MCF 10A (cell line): ENCODE measurements at regions not wholly inside any gene's neighbourhood (a gene's known extent, or its start where the extent isn't known, plus 50 kb on each side); places are given as distances from the start of the nearest gene placed in this dataset.

Experiments used
- BruUV-seq: library from RNA; stranded (reverse); fragments of 400-500 nt; replicated peaks from 2 replicates; lab custom pipeline; 2021; lab: Mats Ljungman, UMichigan
- CTCF ChIA-PET: fragments of 300-600 bp; sonication (Branson Sonifier 250); formaldehyde crosslinking; extraction: SDS; loops from one replicate; lab custom pipeline; 2021; ENCODE audit warnings: antibody characterized with exemption, inconsistent platforms; lab: Yijun Ruan, JAX
- POLR2A ChIA-PET: fragments of 300-600, 350-650 bp; sonication (Branson Sonifier 250); formaldehyde crosslinking; extraction: SDS; loops from one replicate; lab custom pipeline; 2020; ENCODE audit warnings: antibody characterized with exemption, inconsistent platforms; lab: Yijun Ruan, JAX
- DNase-seq: peaks from one replicate; pipeline ENCODE4 v3.0.0-alpha.2; 2018; ENCODE audit not compliant: unreplicated experiment
- H3K27ac Mint-ChIP-seq: one replicate; pipeline ENCODE4 v1.8.0; 2022; ENCODE audit warnings: mild to moderate bottlenecking, low read depth, mixed read lengths; ENCODE audit not compliant: unreplicated experiment
- H3K27me3 Mint-ChIP-seq: one replicate; pipeline ENCODE4 v1.8.0; 2022; ENCODE audit warnings: mixed read lengths; ENCODE audit not compliant: insufficient read depth, unreplicated experiment
- H3K36me3 Mint-ChIP-seq: one replicate; pipeline ENCODE4 v1.8.0; 2022; ENCODE audit warnings: mild to moderate bottlenecking, moderate library complexity, mixed read lengths; ENCODE audit not compliant: insufficient read depth, unreplicated experiment
- H3K4me1 Mint-ChIP-seq: one replicate; pipeline ENCODE4 v1.8.0; 2022; ENCODE audit warnings: mixed read lengths; ENCODE audit not compliant: insufficient read depth, unreplicated experiment
- H3K4me3 Mint-ChIP-seq: one replicate; pipeline ENCODE4 v1.8.0; 2022; ENCODE audit warnings: mild to moderate bottlenecking, moderate library complexity, mixed read lengths; ENCODE audit not compliant: unreplicated experiment
- H3K9me3 Mint-ChIP-seq: one replicate; pipeline ENCODE4 v1.8.0; 2022; ENCODE audit warnings: mixed read lengths; ENCODE audit not compliant: unreplicated experiment
- intact Hi-C: fragments of 100-400 bp; cut with micrococcal nuclease; formaldehyde crosslinking; loops from 2 replicates; pipeline ENCODE4 v1.14.1; 2022
- TF ChIP-seq, protein P1 (sequence below): fragments of 200-600 bp; IDR thresholded peaks from one replicate; pipeline ENCODE4 v1.8.0; 2022; ENCODE audit warnings: antibody characterized with exemption, mild to moderate bottlenecking; ENCODE audit not compliant: unreplicated experiment

DNA sequence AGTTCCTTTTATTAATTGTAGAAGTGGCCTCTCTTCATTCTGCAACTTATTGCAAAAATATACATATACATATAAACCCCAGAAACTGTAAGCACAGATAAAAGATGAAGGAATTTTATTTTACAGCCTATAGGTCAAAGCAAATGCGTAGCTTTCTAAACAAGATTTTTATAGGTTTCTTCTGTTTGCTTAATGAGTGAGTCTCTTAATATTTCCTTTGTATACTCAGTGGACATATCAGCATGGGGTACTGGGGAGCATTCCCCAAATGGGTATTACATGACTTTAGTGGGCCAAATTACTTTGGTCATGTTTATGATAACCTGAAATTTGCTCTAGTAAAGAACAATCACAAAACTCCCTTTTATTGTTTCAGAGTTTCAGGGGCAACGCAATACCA is 1698.6 kb upstream of the IGFBP7 start:
- no peak overlapping the region for H3K27ac Mint-ChIP-seq
- H3K4me1 Mint-ChIP-seq: no peaks in the 10 kb centered on the region
- TF ChIP-seq, protein P1, sequence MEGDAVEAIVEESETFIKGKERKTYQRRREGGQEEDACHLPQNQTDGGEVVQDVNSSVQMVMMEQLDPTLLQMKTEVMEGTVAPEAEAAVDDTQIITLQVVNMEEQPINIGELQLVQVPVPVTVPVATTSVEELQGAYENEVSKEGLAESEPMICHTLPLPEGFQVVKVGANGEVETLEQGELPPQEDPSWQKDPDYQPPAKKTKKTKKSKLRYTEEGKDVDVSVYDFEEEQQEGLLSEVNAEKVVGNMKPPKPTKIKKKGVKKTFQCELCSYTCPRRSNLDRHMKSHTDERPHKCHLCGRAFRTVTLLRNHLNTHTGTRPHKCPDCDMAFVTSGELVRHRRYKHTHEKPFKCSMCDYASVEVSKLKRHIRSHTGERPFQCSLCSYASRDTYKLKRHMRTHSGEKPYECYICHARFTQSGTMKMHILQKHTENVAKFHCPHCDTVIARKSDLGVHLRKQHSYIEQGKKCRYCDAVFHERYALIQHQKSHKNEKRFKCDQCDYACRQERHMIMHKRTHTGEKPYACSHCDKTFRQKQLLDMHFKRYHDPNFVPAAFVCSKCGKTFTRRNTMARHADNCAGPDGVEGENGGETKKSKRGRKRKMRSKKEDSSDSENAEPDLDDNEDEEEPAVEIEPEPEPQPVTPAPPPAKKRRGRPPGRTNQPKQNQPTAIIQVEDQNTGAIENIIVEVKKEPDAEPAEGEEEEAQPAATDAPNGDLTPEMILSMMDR: no peak
- no peaks in the 10 kb centered on the region for H3K36me3 Mint-ChIP-seq
- ChIA-PET CTCF (interaction anchor here (0.5 to 0.6 kb wide), 2 partner anchors 1318 to 1391 kb away, joined by 4 to 5 read pairs; no protein-coding TSS in a partner anchor), POLR2A (no interaction called here)
- intact Hi-C loops: no loop called here
- no peak overlapping the region for H3K4me3 Mint-ChIP-seq
- peaks cover 6% of the 10 kb centered on the region for H3K9me3 Mint-ChIP-seq
- DNase-seq: no peak
- no TSS peak for BruUV-seq
- no peaks in the 10 kb centered on the region for H3K27me3 Mint-ChIP-seq

DNA sequence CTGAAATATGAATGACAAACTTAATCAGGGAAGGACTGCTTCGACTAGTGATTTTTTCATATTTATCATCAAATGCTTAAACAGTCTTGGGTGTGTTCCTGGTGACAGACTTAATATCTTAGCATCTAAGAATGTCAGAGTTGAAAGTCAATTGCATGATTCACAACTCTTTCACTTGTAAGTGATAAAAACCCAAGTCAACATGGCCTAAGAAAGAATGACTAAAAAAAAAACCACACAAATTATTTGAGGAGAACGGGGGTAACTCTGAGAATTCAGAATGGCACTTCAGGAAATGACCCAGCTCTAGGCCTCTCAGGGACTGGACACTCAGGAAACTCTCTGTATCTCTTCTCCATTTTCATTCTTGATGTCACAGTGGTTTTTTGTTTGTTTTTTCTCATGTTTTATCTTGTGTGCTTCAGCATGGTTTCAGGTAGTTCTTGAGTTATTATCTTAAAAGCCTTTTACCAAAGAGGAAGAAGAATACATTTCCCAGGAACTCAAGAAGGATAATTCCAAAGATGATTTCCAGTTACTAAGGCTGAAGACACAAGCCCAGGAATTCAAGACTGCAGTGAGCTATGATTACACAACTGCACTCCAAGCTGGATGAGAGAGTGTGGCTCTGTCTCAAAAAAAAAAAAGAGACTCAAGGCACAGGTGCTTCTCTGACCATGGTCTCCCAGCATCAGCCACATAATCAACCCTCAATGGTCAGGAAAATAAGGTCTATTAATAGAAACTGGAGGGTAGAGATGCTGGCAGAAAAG is 1697.8 kb upstream of the IGFBP7 start:
- Mint-ChIP-seq H3K9me3 (peaks cover 6% of the 10 kb centered on the region), H3K27me3 (no peaks in the 10 kb centered on the region), H3K4me3 (no peak overlapping the region), H3K27ac (no peak overlapping the region), H3K36me3 (no peaks in the 10 kb centered on the region), H3K4me1 (no peaks in the 10 kb centered on the region)
- DNase-seq: no peak
- TF ChIP-seq, protein P1: no peak
- no TSS peak for BruUV-seq
- ChIA-PET POLR2A (no interaction called here), CTCF (no interaction called here)
- intact Hi-C loops: no loop called here

DNA sequence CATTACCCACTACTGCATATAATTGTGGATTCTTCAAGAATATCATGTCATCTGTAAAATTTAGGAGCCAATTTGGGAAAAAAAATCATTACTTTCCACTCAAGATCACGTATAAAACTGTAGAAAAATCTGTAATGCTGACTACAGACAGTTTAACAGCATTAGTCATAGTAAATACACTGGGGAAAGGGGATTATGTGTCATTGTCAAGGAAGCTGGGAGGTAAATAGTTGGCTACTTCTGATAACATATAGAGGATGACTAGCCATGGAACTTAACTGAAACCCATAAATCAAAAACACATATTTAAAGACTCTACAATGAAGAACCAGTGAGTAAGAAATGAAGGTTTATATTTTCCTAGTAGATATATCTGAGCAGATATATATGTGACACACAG is 1666.4 kb upstream of the IGFBP7 start:
- no peaks in the 10 kb centered on the region for H3K36me3 Mint-ChIP-seq
- peak; percentile 21 for DNase-seq
- H3K27ac Mint-ChIP-seq: no peak overlapping the region
- peaks cover 7% of the 10 kb centered on the region for H3K4me1 Mint-ChIP-seq
- BruUV-seq: no TSS peak
- no peaks in the 10 kb centered on the region for H3K27me3 Mint-ChIP-seq
- ChIA-PET CTCF (interaction anchor here (0.7 kb wide), 1 partner anchor 1224 kb away, joined by 3 read pairs; no protein-coding TSS in a partner anchor), POLR2A (no interaction called here)
- no peaks in the 10 kb centered on the region for H3K9me3 Mint-ChIP-seq
- no peak overlapping the region for H3K4me3 Mint-ChIP-seq
- intact Hi-C loops: no loop called here
- TF ChIP-seq, protein P1: no peak

DNA sequence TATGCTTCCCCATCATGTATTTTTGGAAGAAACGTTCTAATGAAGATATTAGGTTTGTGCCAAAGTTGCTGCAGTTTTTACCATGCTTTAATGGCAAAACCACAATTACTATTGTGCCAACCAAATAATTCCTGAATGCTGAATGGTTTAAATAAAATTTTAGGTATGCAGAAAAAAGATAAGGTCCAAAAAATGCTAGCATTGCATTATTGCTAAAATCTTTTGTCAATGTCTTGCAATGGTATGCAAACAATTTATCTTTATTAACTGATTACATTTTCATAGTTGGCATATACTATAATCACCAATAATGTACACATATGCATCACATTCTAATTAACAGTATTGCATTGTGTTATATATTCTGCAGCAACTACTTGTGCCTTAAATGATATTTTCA is 1657.4 kb upstream of the IGFBP7 start:
- Mint-ChIP-seq H3K9me3 (peaks cover 8% of the 10 kb centered on the region), H3K36me3 (no peaks in the 10 kb centered on the region), H3K27ac (no peak overlapping the region), H3K4me3 (no peak overlapping the region), H3K27me3 (no peaks in the 10 kb centered on the region), H3K4me1 (no peaks in the 10 kb centered on the region)
- intact Hi-C loops: no loop called here
- DNase-seq: no peak
- no TSS peak for BruUV-seq
- TF ChIP-seq, protein P1: no peak
- CTCF ChIA-PET: no interaction called here
- POLR2A ChIA-PET: interaction anchor here (0.6 kb wide), 1 partner anchor 1246 kb away, joined by 3 read pairs; no protein-coding TSS in a partner anchor
